GM13976 (cell line): ENCODE measurements at regions not wholly inside any gene's neighbourhood (a gene's known extent, or its start where the extent isn't known, plus 50 kb on each side); places are given as distances from the start of the nearest gene placed in this dataset.

ENCODE experiments used
- DNase-seq: peaks from one replicate; pipeline ENCODE4 v3.0.0; 2012; ENCODE audit warnings: low spot score
- CTCF ChIP-seq: IDR thresholded peaks from 2 replicates; pipeline ENCODE4 v1.5.1; 2012; ENCODE audit warnings: borderline replicate concordance, mild to moderate bottlenecking; ENCODE audit not compliant: insufficient read depth; ENCODE audit errors: extremely low read depth, missing control alignments, control extremely low read depth
- in situ Hi-C: fragments of 300-500 bp; cut with MboI; formaldehyde crosslinking; loops from one replicate; pipeline ENCODE4 v1.12.0; 2022; ENCODE audit warnings: low sequenced_read_pairs, mixed read lengths, inconsistent platforms; ENCODE audit not compliant: unreplicated experiment

DNA sequence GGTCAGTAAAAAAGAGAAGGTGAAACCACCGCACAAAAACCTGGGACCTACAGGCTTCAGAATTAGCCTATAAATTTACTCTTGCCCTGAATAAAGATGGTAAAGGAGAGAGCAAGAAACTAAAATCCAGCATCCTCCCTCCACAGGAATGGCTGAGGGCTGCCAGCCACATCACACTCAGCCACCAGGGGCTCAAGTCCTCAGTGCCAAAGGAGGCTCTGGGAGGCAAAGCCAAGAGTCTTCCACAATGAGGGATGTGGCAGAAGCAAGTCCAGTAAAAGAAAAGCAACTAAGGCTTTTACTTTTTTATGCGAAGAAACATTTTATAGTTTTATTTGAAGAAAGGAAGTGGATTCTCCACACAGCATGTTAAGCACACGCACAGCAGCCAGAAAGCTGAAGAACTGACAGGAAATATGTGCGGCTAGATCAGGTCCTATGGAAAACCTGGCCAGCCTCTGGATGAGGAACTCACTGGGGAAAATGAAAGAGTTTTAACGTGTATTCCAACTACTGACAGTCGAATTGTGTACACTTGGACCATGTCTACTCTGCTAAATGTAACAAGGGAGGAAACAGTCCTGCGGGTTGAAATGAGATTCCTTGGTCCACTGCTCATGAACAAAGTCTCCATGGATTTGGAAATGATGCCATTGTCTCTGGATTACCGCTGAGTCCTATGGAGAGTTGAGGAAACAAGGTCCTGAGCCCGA lies 219.4 kb upstream of the SSTR4 start:
- DNase-seq = no peak
- no peak for TF ChIP-seq CTCF
- in situ Hi-C loops = no loop called here

DNA sequence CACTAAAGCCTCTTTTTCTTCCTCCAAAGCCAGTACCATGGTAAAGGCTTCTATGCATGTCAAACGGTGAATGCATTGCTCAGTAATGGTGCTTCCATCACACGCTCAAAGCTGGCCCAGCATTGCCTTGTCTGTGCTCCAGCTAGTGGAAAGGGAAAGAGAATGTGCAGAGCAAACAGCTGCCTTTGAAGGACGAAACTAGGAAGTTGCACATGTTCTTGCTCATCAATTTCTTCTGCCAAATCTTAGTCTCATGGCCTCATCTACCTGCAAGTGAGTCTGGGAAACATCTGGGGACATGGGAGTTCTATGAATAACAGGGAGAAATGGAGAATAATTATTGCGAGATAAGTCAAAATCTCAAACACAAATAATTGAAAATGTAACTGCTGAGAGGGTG lies 216.5 kb upstream of the SSTR4 start:
- no peak for DNase-seq
- in situ Hi-C loops = no loop called here
- no peak for TF ChIP-seq CTCF

DNA sequence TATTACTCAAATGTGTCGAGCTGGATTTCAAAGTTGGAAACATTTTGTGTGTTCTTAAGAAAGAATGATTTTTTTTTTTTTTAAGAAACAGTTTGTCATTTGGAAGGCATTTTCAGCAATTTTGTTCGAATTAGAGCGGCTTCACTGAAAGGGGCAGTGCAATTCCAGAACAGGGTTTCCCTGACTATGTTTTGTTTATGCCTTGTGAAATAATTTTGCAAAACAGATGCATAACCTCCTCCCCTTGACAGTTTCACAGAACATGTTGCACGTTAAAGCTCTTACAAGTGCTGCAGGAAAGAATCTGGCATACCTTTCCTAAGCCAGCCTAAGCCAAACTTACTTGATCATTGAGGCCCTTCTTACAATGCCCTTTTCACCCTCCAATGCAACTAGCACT lies 216.0 kb upstream of the SSTR4 start:
- DNase-seq = no peak
- TF ChIP-seq CTCF = no peak
- in situ Hi-C loops = no loop called here

GRCh38 chr20:22819784-22820183 lies 215.3 kb upstream of the SSTR4 start:
- in situ Hi-C loops = no loop called here
- DNase-seq = no peak
- TF ChIP-seq CTCF = no peak

- no peak for TF ChIP-seq CTCF
- no peak for DNase-seq
- in situ Hi-C loops = no loop called here
These were observed 213.9 kb upstream of the SSTR4 start for GRCh38 chr20:22821081-22821727.

- DNase-seq = peak; percentile 17
- in situ Hi-C loops = no loop called here
- TF ChIP-seq CTCF = no peak
These were observed 213.3 kb upstream of the SSTR4 start for GRCh38 chr20:22821796-22822195.

DNA sequence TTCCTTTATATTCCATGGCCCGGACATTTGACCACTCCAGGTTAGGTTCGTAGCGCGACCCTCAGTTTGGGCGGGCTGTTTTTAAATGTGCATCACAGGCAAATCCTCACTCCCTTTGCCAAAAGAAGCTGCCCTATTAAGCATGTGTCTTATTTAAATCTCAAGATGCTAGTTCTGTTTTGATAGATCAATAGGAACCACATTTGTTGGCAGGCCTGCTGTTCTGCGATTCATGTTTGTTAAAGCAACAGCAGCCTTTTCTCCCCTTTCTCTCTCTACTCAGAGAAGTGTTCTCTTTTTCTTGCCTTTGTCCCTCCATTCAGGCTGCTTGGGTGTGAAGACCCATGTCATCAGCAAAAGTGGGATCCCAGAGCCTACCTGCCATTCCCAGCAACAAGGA lies 212.0 kb upstream of the SSTR4 start:
- in situ Hi-C loops = no loop called here
- TF ChIP-seq CTCF = no peak
- no peak for DNase-seq
